HepG2 (cell line): ENCODE measurements at regions not wholly inside any gene's neighbourhood (a gene's known extent, or its start where the extent isn't known, plus 50 kb on each side); places are given as distances from the start of the nearest gene placed in this dataset.

Experiments
- CEBPG ChIP-seq: IDR thresholded peaks from 2 replicates; pipeline ENCODE4 v1.6.1; 2016
- CREB1 ChIP-seq, 2 experiments: fragments of 450-650 bp in 1 of 2; IDR thresholded peaks; 2 replicates each; pipeline ENCODE4 v1.6.1; 2016 to 2017; ENCODE audit warnings: control low read depth in 1 of 2, mild to moderate bottlenecking in 1 of 2, missing compliant biosample characterization in 1 of 2, missing genetic modification characterization in 1 of 2
- ERF ChIP-seq: IDR thresholded peaks from 2 replicates; pipeline ENCODE4 v1.6.1; 2018; ENCODE audit warnings: missing biosample characterization, missing genetic modification reagents
- GFI1 ChIP-seq: sonication (generic); formaldehyde crosslinking; IDR thresholded peaks from 2 replicates; pipeline ENCODE4 v1.5.0; 2020; ENCODE audit warnings: missing genetic modification reagents, mild to moderate bottlenecking, borderline replicate concordance
- HIC2 ChIP-seq: sonication (generic); formaldehyde crosslinking; IDR thresholded peaks from 2 replicates; pipeline ENCODE4 v1.9.0; 2022; ENCODE audit warnings: low read depth, missing genetic modification reagents
- MEF2D ChIP-seq: sonication (generic); formaldehyde crosslinking; IDR thresholded peaks from 2 replicates; pipeline ENCODE4 v1.5.1; 2020; ENCODE audit warnings: mild to moderate bottlenecking, missing genetic modification reagents
- PAXIP1 ChIP-seq: sonication (generic); formaldehyde crosslinking; conservative IDR thresholded peaks from 2 replicates; pipeline ENCODE4 v1.4.0; 2020; ENCODE audit warnings: mild to moderate bottlenecking, missing genetic modification reagents, moderate library complexity
- PPARG ChIP-seq: conservative IDR thresholded peaks from 2 replicates; pipeline ENCODE4 v1.6.1; 2016; ENCODE audit warnings: missing biosample characterization, missing genetic modification reagents
- RCOR2 ChIP-seq: IDR thresholded peaks from 2 replicates; pipeline ENCODE4 v1.6.1; 2016; ENCODE audit warnings: missing biosample characterization, missing genetic modification reagents
- SALL1 ChIP-seq: sonication (generic); formaldehyde crosslinking; IDR thresholded peaks from 2 replicates; pipeline ENCODE4 v1.8.0; 2022; ENCODE audit warnings: mild to moderate bottlenecking, missing genetic modification reagents
- SP5 ChIP-seq: IDR thresholded peaks from 2 replicates; pipeline ENCODE4 v1.6.1; 2016; ENCODE audit warnings: low read depth, borderline replicate concordance
- TF ChIP-seq, protein P1 (sequence below): IDR thresholded peaks from 2 replicates; pipeline ENCODE4 v1.6.1; 2016; ENCODE audit warnings: low read depth
- TF ChIP-seq, protein P2 (sequence below): sonication (generic); formaldehyde crosslinking; IDR thresholded peaks from 2 replicates; pipeline ENCODE4 v1.5.1; 2020; ENCODE audit warnings: mild to moderate bottlenecking, missing genetic modification reagents, borderline replicate concordance
- TF ChIP-seq, protein P3 (sequence below): sonication (generic); formaldehyde crosslinking; IDR thresholded peaks from 2 replicates; pipeline ENCODE4 v1.4.0; 2020; ENCODE audit warnings: mild to moderate bottlenecking, missing genetic modification reagents

GRCh38 chr3:76949462-76949861 is 90.4 kb upstream of the ROBO2 start (continued):
- TF ChIP-seq PAXIP1 (CRISPR knock-in tag) (peak; percentile 78), ERF (CRISPR knock-in tag) (0 out of 2 replicates have a peak, but pooled peaks have one; percentile 26), RCOR2 (CRISPR knock-in tag) (0 out of 2 replicates have a peak, but pooled peaks have one; percentile 31), CEBPG (0 out of 2 replicates have a peak, but pooled peaks have one; percentile 5), HIC2 (CRISPR knock-in tag) (no peak), CREB1 (IDR thresholded peaks at IDR 0.05) (no peak), CREB1 (CRISPR knock-in tag; IDR thresholded peaks at IDR 0.05) (0 out of 2 replicates have a peak, but pooled peaks have one; percentile 22), GFI1 (CRISPR knock-in tag) (peak; percentile 66; the same call in 1 of the 2 replicates), SALL1 (CRISPR knock-in tag) (peak; percentile 90), MEF2D (CRISPR knock-in tag) (0 out of 2 replicates have a peak, but pooled peaks have one; percentile 25), SP5 (CRISPR knock-in tag) (0 out of 2 replicates have a peak, but pooled peaks have one; percentile 13), PPARG (CRISPR knock-in tag) (peak; percentile 31; the same call in 1 of the 2 replicates)
- TF ChIP-seq, protein P1, sequence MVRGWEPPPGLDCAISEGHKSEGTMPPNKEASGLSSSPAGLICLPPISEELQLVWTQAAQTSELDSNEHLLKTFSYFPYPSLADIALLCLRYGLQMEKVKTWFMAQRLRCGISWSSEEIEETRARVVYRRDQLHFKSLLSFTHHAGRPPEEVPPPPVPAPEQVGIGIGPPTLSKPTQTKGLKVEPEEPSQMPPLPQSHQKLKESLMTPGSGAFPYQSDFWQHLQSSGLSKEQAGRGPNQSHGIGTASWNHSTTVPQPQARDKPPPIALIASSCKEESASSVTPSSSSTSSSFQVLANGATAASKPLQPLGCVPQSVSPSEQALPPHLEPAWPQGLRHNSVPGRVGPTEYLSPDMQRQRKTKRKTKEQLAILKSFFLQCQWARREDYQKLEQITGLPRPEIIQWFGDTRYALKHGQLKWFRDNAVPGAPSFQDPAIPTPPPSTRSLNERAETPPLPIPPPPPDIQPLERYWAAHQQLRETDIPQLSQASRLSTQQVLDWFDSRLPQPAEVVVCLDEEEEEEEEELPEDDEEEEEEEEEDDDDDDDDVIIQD (CRISPR knock-in tag) = peak; percentile 74; the same call in 1 of the 2 replicates
- TF ChIP-seq, protein P2, sequence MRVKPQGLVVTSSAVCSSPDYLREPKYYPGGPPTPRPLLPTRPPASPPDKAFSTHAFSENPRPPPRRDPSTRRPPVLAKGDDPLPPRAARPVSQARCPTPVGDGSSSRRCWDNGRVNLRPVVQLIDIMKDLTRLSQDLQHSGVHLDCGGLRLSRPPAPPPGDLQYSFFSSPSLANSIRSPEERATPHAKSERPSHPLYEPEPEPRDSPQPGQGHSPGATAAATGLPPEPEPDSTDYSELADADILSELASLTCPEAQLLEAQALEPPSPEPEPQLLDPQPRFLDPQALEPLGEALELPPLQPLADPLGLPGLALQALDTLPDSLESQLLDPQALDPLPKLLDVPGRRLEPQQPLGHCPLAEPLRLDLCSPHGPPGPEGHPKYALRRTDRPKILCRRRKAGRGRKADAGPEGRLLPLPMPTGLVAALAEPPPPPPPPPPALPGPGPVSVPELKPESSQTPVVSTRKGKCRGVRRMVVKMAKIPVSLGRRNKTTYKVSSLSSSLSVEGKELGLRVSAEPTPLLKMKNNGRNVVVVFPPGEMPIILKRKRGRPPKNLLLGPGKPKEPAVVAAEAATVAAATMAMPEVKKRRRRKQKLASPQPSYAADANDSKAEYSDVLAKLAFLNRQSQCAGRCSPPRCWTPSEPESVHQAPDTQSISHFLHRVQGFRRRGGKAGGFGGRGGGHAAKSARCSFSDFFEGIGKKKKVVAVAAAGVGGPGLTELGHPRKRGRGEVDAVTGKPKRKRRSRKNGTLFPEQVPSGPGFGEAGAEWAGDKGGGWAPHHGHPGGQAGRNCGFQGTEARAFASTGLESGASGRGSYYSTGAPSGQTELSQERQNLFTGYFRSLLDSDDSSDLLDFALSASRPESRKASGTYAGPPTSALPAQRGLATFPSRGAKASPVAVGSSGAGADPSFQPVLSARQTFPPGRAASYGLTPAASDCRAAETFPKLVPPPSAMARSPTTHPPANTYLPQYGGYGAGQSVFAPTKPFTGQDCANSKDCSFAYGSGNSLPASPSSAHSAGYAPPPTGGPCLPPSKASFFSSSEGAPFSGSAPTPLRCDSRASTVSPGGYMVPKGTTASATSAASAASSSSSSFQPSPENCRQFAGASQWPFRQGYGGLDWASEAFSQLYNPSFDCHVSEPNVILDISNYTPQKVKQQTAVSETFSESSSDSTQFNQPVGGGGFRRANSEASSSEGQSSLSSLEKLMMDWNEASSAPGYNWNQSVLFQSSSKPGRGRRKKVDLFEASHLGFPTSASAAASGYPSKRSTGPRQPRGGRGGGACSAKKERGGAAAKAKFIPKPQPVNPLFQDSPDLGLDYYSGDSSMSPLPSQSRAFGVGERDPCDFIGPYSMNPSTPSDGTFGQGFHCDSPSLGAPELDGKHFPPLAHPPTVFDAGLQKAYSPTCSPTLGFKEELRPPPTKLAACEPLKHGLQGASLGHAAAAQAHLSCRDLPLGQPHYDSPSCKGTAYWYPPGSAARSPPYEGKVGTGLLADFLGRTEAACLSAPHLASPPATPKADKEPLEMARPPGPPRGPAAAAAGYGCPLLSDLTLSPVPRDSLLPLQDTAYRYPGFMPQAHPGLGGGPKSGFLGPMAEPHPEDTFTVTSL (CRISPR knock-in tag) = peak; percentile 83; the same call in 1 of the 2 replicates
- TF ChIP-seq, protein P3, sequence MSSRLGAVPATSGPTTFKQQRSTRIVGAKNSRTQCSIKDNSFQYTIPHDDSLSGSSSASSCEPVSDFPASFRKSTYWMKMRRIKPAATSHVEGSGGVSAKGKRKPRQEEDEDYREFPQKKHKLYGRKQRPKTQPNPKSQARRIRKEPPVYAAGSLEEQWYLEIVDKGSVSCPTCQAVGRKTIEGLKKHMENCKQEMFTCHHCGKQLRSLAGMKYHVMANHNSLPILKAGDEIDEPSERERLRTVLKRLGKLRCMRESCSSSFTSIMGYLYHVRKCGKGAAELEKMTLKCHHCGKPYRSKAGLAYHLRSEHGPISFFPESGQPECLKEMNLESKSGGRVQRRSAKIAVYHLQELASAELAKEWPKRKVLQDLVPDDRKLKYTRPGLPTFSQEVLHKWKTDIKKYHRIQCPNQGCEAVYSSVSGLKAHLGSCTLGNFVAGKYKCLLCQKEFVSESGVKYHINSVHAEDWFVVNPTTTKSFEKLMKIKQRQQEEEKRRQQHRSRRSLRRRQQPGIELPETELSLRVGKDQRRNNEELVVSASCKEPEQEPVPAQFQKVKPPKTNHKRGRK (CRISPR knock-in tag) = no peak
